Tibial nerve (tissue), 4 donors: ENCODE measurements at regions not wholly inside any gene's neighbourhood (a gene's known extent, or its start where the extent isn't known, plus 50 kb on each side); places are given as distances from the start of the nearest gene placed in this dataset.

Source experiments
- DNase-seq, 2 donors: peaks; one replicate each; pipeline ENCODE4 v3.0.0-alpha.2; 2019; ENCODE audit warnings: low spot score in 2 of 2
- H3K27ac ChIP-seq, 4 donors: fragments of 200-600 bp; sonication (generic) in 3 of 4; one replicate each; pipeline ENCODE4 v1.5.1; 2017 to 2019; ENCODE audit warnings: mild to moderate bottlenecking in 1 of 4
- H3K27me3 ChIP-seq, 2 donors: fragments of 200-600 bp; sonication (generic) in 1 of 2; one replicate each; pipeline versions ENCODE4 v1.5.1 to v1.6.0; 2017 to 2019
- H3K36me3 ChIP-seq, 3 donors: fragments of 200-600 bp; sonication (generic); one replicate each; pipeline ENCODE4 v1.5.1; 2018 to 2019
- H3K4me1 ChIP-seq, 4 donors: fragments of 200-600 bp; sonication (generic) in 3 of 4; one replicate each; pipeline ENCODE4 v1.5.1; 2017 to 2019
- H3K4me3 ChIP-seq, 4 donors: fragments of 200-600 bp; sonication (generic) in 3 of 4; one replicate each; pipeline ENCODE4 v1.5.1; 2017 to 2019; ENCODE audit warnings: mild to moderate bottlenecking in 1 of 4, moderate library complexity in 1 of 4
- H3K9me3 ChIP-seq, 4 donors: fragments of 200-600 bp; sonication (generic) in 3 of 4; one replicate each; pipeline ENCODE4 v1.5.1; 2017 to 2019
- EP300 ChIP-seq, 2 donors: sonication (generic); formaldehyde crosslinking; IDR thresholded peaks; one replicate each; pipeline ENCODE4 v1.6.1; 2017; ENCODE audit warnings: antibody characterized with exemption in 2 of 2, mild to moderate bottlenecking in 1 of 2
- POLR2A ChIP-seq, 2 donors: fragments of 450-650 bp; IDR thresholded peaks; one replicate each; pipeline ENCODE4 v1.6.1; 2017; ENCODE audit warnings: antibody characterized with exemption in 2 of 2, mild to moderate bottlenecking in 2 of 2, moderate library complexity in 2 of 2
- WGBS, 2 donors: methylation state at CpG; one replicate each; pipeline ENCODE4 v1.1.5; 2018; 5-methylcytosine and 5-hydroxymethylcytosine counted together
- TF ChIP-seq, protein P1 (sequence below), 5 experiments: fragments of 200-600 bp in 3 of 5; fragments of 450-650 bp in 2 of 5; sonication (generic) in 3 of 5; IDR thresholded peaks; one replicate each; pipeline ENCODE4 v1.5.1; 2016 to 2019; ENCODE audit warnings: antibody characterized with exemption in 5 of 5, mild to moderate bottlenecking in 3 of 5, moderate library complexity in 2 of 5

- Histone ChIP-seq H3K4me3 (no peak overlapping the region), H3K4me1 (peaks cover 0 to 4% (median 0%) of the 10 kb centered on the region in 4 donors), H3K27me3 (no peaks in the 10 kb centered on the region), H3K36me3 (no peaks in the 10 kb centered on the region), H3K9me3 (peaks cover 0 to 10% (median 0%) of the 10 kb centered on the region in 4 donors), H3K27ac (no peak overlapping the region)
- WGBS, 2 donors = 93 to 96% methylated on average over 2 of the region's 2 CpGs
- TF ChIP-seq, protein P1, sequence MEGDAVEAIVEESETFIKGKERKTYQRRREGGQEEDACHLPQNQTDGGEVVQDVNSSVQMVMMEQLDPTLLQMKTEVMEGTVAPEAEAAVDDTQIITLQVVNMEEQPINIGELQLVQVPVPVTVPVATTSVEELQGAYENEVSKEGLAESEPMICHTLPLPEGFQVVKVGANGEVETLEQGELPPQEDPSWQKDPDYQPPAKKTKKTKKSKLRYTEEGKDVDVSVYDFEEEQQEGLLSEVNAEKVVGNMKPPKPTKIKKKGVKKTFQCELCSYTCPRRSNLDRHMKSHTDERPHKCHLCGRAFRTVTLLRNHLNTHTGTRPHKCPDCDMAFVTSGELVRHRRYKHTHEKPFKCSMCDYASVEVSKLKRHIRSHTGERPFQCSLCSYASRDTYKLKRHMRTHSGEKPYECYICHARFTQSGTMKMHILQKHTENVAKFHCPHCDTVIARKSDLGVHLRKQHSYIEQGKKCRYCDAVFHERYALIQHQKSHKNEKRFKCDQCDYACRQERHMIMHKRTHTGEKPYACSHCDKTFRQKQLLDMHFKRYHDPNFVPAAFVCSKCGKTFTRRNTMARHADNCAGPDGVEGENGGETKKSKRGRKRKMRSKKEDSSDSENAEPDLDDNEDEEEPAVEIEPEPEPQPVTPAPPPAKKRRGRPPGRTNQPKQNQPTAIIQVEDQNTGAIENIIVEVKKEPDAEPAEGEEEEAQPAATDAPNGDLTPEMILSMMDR (IDR thresholded peaks at IDR 0.05) = no peak
- DNase-seq = no peak
Observed at GRCh38 chr1:93783876-93784275, 95.1 kb downstream of the DNTTIP2 start.

- Histone ChIP-seq H3K36me3 (no peaks in the 10 kb centered on the region), H3K27ac (no peak overlapping the region), H3K9me3 (no peaks in the 10 kb centered on the region), H3K4me3 (no peak overlapping the region), H3K4me1 (peaks cover 0 to 2% (median 0%) of the 10 kb centered on the region in 4 donors), H3K27me3 (no peaks in the 10 kb centered on the region)
- no peak for TF ChIP-seq EP300 (IDR thresholded peaks at IDR 0.05)
- TF ChIP-seq, protein P1 (IDR thresholded peaks at IDR 0.05) = no peak
- no peak for TF ChIP-seq POLR2A (IDR thresholded peaks at IDR 0.05)
- WGBS, 2 donors = 80 to 86% methylated on average over 4 of the region's 4 CpGs
- DNase-seq = no peak
Observed at GRCh38 chr1:93779540-93780165, 98.0 kb upstream of the BCAR3 start.

DNA sequence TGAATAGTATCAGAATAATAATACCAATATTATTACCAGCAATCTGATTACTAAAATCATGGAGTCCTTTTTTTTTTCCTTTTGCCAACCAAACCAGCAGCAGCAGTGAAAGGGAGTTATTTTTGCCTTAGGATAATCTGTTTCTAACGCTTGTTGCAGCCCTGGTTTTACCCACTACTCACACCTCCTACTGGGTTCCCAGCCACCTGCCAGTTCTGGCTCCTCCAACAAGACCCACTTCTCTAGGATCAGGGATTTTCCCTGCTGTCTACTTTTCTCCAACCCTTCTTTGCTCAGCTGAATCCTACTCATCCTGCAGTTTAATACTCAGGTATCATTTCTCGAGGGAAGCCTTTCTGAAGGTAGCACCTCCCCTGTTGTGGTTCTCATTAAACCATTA, 96.8 kb upstream of the BCAR3 start:
- H3K36me3 ChIP-seq = no peaks in the 10 kb centered on the region
- TF ChIP-seq EP300 (IDR thresholded peaks at IDR 0.05) = no peak
- TF ChIP-seq, protein P1 (IDR thresholded peaks at IDR 0.05) = no peak
- no peak for TF ChIP-seq POLR2A (IDR thresholded peaks at IDR 0.05)
- no peaks in the 10 kb centered on the region for H3K9me3 ChIP-seq
- no peaks in the 10 kb centered on the region for H3K4me1 ChIP-seq
- H3K27me3 ChIP-seq = no peaks in the 10 kb centered on the region
- H3K27ac ChIP-seq = no peak overlapping the region
- 99 to 100% methylated on average over 2 of the region's 2 CpGs for WGBS, 2 donors
- no peak overlapping the region for H3K4me3 ChIP-seq
- DNase-seq = no peak

DNA sequence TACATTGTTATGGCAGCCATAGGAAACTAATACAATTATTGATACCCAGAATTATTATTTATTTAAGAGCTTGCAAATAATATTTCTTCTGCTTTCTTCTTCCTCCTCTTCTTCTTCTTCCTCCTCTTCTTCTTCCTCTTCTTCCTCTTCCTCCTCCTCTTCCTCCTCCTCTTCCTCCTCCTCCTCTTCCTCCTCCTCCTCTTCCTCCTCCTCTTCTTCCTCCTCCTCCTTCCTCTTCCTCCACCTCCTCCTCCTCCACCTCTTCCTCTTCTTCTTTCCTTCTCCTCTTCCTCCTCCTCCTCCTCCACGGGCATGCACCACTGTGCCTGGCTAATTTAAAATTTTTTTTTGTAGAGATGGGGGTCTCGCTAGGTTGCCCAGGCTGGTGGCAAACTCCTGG, 95.6 kb upstream of the BCAR3 start:
- H3K4me1 ChIP-seq = no peaks in the 10 kb centered on the region
- H3K4me3 ChIP-seq = no peak overlapping the region
- WGBS, 2 donors = 88 to 96% methylated on average over 2 of the region's 2 CpGs
- H3K36me3 ChIP-seq = no peaks in the 10 kb centered on the region
- H3K9me3 ChIP-seq = no peaks in the 10 kb centered on the region
- no peak for TF ChIP-seq POLR2A (IDR thresholded peaks at IDR 0.05)
- no peak for TF ChIP-seq EP300 (IDR thresholded peaks at IDR 0.05)
- TF ChIP-seq, protein P1 (IDR thresholded peaks at IDR 0.05) = no peak
- DNase-seq = no peak
- no peak overlapping the region for H3K27ac ChIP-seq
- H3K27me3 ChIP-seq = no peaks in the 10 kb centered on the region

- WGBS, 2 donors = 66 to 76% methylated on average over 3 of the region's 3 CpGs
- Histone ChIP-seq H3K27ac (no peak overlapping the region), H3K36me3 (no peaks in the 10 kb centered on the region), H3K9me3 (no peaks in the 10 kb centered on the region), H3K4me1 (no peaks in the 10 kb centered on the region), H3K27me3 (no peaks in the 10 kb centered on the region), H3K4me3 (no peak overlapping the region)
- DNase-seq = no peak
- TF ChIP-seq, protein P1 (IDR thresholded peaks at IDR 0.05) = no peak
- TF ChIP-seq EP300 (IDR thresholded peaks at IDR 0.05) = no peak
Observed at GRCh38 chr1:93776728-93777127, 95.1 kb upstream of the BCAR3 start.
